Peyer's patch (tissue), 4 donors: ENCODE measurements at regions not wholly inside any gene's neighbourhood (a gene's known extent, or its start where the extent isn't known, plus 50 kb on each side); places are given as distances from the start of the nearest gene placed in this dataset.

Source experiments
- POLR2A ChIP-seq, 2 donors: fragments of 450-650 bp; IDR thresholded peaks; one replicate each; pipeline ENCODE4 v1.5.1; 2017; ENCODE audit warnings: antibody characterized with exemption in 2 of 2, mild to moderate bottlenecking in 2 of 2, moderate library complexity in 2 of 2
- TF ChIP-seq, protein P1 (sequence below), 6 experiments: fragments of 450-650 bp in 4 of 6; fragments of 200-600 bp in 2 of 6; sonication (generic) in 1 of 6; IDR thresholded peaks; one replicate each; pipeline ENCODE4 v1.5.1; 2017 to 2019; ENCODE audit warnings: antibody characterized with exemption in 6 of 6, mild to moderate bottlenecking in 3 of 6, moderate library complexity in 1 of 6

DNA sequence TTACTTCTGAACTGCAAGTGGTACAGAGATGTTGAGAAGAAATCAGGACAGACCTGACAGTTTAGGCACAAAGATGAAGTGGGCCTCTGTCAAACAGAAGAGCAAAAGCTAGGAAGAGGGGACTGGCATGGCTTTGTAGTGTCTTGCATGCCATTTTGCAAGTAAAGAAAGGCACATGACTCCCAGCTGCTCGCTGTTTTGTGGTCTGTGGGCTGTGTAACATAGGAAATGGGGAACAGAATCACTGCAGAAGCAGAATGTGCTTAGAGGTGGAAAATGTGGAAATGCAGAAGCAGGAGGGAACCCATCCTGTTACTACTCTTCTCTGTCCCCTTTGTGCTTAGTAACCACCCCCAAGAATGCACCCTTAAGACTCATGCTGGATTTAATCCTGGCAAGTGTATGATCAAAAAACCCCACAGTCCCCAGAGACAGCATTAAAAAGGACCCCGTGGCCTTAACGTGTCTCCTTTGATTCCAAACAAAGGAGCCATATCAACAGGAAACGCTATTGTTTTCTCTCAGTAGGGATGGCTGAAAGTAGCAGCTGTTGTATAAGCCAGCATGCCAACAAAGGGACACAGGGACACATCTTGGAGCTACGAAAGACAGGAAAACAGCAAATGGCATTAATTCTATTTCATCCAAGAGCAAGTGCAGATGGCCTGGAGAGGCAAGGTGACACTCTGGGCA, 177.6 kb upstream of the GLRA2 start:
- TF ChIP-seq, protein P1, sequence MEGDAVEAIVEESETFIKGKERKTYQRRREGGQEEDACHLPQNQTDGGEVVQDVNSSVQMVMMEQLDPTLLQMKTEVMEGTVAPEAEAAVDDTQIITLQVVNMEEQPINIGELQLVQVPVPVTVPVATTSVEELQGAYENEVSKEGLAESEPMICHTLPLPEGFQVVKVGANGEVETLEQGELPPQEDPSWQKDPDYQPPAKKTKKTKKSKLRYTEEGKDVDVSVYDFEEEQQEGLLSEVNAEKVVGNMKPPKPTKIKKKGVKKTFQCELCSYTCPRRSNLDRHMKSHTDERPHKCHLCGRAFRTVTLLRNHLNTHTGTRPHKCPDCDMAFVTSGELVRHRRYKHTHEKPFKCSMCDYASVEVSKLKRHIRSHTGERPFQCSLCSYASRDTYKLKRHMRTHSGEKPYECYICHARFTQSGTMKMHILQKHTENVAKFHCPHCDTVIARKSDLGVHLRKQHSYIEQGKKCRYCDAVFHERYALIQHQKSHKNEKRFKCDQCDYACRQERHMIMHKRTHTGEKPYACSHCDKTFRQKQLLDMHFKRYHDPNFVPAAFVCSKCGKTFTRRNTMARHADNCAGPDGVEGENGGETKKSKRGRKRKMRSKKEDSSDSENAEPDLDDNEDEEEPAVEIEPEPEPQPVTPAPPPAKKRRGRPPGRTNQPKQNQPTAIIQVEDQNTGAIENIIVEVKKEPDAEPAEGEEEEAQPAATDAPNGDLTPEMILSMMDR (IDR thresholded peaks at IDR 0.05): no peak
- TF ChIP-seq POLR2A (IDR thresholded peaks at IDR 0.05): no peak
